A673 (cell line): ENCODE measurements at regions not wholly inside any gene's neighbourhood (a gene's known extent, or its start where the extent isn't known, plus 50 kb on each side); places are given as distances from the start of the nearest gene placed in this dataset.

Experiments
- BruUV-seq: library from RNA; stranded (reverse); fragments of 400-500 nt; replicated peaks from 2 replicates; lab custom pipeline; 2021; lab: Mats Ljungman, UMichigan
- CTCF ChIA-PET: fragments of 300-600 bp; sonication (Branson Sonifier 250); formaldehyde crosslinking; loops from one replicate; lab custom pipeline; 2022; ENCODE audit warnings: antibody characterized with exemption; lab: Charles Lee
- POLR2A ChIA-PET: fragments of 300-600 bp; sonication (Branson Sonifier 250); formaldehyde crosslinking; loops from one replicate; lab custom pipeline; 2022; ENCODE audit warnings: antibody characterized with exemption; ENCODE audit not compliant: low non-redundant PET; lab: Charles Lee
- DNase-seq: peaks from one replicate; pipeline ENCODE4 v3.0.0-alpha.2; 2015; ENCODE audit warnings: low spot score
- H3K27ac ChIP-seq: fragments of 200-600 bp; sonication (generic); 2 replicates; pipeline ENCODE4 v1.5.1; 2016; ENCODE audit warnings: mixed run types, low read depth, mild to moderate bottlenecking, mixed read lengths, antibody characterized with exemption, low read length; ENCODE audit not compliant: poor library complexity, severe bottlenecking
- H3K27me3 ChIP-seq: fragments of 200-600 bp; sonication (generic); replicated peaks from 2 replicates; pipeline ENCODE4 v1.6.1; 2017; ENCODE audit warnings: mixed run types, low read depth, mild to moderate bottlenecking, mixed read lengths, antibody characterized with exemption, low read length; ENCODE audit not compliant: insufficient read depth, poor library complexity
- H3K36me3 ChIP-seq: fragments of 200-600 bp; sonication (generic); 2 replicates; pipeline ENCODE4 v1.6.1; 2016; ENCODE audit warnings: mixed run types, mild to moderate bottlenecking, mixed read lengths, antibody characterized with exemption, low read length; ENCODE audit not compliant: insufficient read depth, poor library complexity, severe bottlenecking
- H3K4me1 ChIP-seq: fragments of 200-600 bp; sonication (generic); 2 replicates; pipeline ENCODE4 v1.6.1; 2017; ENCODE audit warnings: mixed run types, mild to moderate bottlenecking, mixed read lengths, antibody characterized with exemption, low read length; ENCODE audit not compliant: insufficient read depth, poor library complexity, severe bottlenecking
- H3K4me3 ChIP-seq: fragments of 200-600 bp; sonication (generic); 2 replicates; pipeline ENCODE4 v1.5.1; 2016; ENCODE audit warnings: low read depth, mixed run types, mild to moderate bottlenecking, mixed read lengths, low read length; ENCODE audit not compliant: poor library complexity, severe bottlenecking
- H3K9me3 ChIP-seq: fragments of 200-600 bp; sonication (generic); 2 replicates; pipeline ENCODE4 v1.6.1; 2016; ENCODE audit warnings: mixed run types, low read depth, mild to moderate bottlenecking, mixed read lengths, antibody characterized with exemption, low read length; ENCODE audit not compliant: poor library complexity, severe bottlenecking
- CTCF ChIP-seq: fragments of 300-800, 200-600 bp; sonication (generic); conservative IDR thresholded peaks from 2 replicates; pipeline ENCODE4 v1.5.1; 2017; ENCODE audit warnings: low read depth, mild to moderate bottlenecking, antibody characterized with exemption, low read length, moderate library complexity, mixed read lengths
- EZH2 ChIP-seq: fragments of 200-600 bp; sonication (generic); IDR thresholded peaks from 2 replicates; pipeline ENCODE4 v1.6.1; 2017; ENCODE audit warnings: borderline replicate concordance, low read depth, mild to moderate bottlenecking, mixed read lengths, antibody characterized with exemption, low read length; ENCODE audit not compliant: poor library complexity, severe bottlenecking
- intact Hi-C: fragments of 100-400 bp; cut with micrococcal nuclease; formaldehyde crosslinking; loops from one replicate; pipeline ENCODE4 v1.10.0; 2022; ENCODE audit not compliant: unreplicated experiment

- H3K36me3 ChIP-seq = no peaks in the 10 kb centered on the region
- no peaks in the 10 kb centered on the region for H3K9me3 ChIP-seq
- CTCF ChIA-PET = no interaction called here
- POLR2A ChIA-PET = no interaction called here
- no peaks in the 10 kb centered on the region for H3K4me1 ChIP-seq
- H3K27me3 ChIP-seq = no peaks in the 10 kb centered on the region
- no peak overlapping the region for H3K27ac ChIP-seq
- no peak for TF ChIP-seq CTCF
- no peak for TF ChIP-seq EZH2
- H3K4me3 ChIP-seq = no peak overlapping the region
- no peak for DNase-seq
- intact Hi-C loops = no loop called here
- no TSS peak for BruUV-seq
Measured at GRCh38 chr3:5567113-5567512, 379.6 kb downstream of the EDEM1 start.

DNA sequence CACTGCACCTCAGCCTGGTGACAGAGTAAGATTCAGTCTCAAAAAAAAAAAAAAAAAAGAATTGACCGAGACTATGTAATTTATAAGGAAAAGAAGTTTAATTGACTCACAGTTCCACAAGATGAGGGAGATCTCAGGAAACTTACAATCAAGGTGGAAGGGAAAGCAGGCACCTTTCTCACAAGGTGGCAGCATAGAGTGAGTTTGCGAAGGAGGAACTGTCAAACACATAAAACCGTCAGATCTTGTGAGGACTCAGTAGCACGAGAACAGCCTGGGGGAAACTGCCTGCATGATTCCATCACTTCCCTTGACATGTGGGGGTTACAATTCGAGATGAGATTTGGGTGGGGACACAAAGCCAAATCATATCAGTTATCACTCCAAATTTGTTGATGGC, 380.9 kb downstream of the EDEM1 start:
- no peak overlapping the region for H3K27ac ChIP-seq
- H3K36me3 ChIP-seq = no peaks in the 10 kb centered on the region
- no peaks in the 10 kb centered on the region for H3K27me3 ChIP-seq
- TF ChIP-seq EZH2 (no peak), CTCF (0 out of 2 replicates have a peak, but pooled peaks have one; percentile 17)
- POLR2A ChIA-PET = no interaction called here
- BruUV-seq = no TSS peak
- DNase-seq = peak; percentile 8
- H3K4me3 ChIP-seq = no peak overlapping the region
- H3K9me3 ChIP-seq = no peaks in the 10 kb centered on the region
- intact Hi-C loops = no loop called here
- CTCF ChIA-PET = no interaction called here
- H3K4me1 ChIP-seq = no peaks in the 10 kb centered on the region

- no peaks in the 10 kb centered on the region for H3K4me1 ChIP-seq
- CTCF ChIA-PET = no interaction called here
- H3K27ac ChIP-seq = no peak overlapping the region
- TF ChIP-seq EZH2 (no peak), CTCF (no peak)
- no peaks in the 10 kb centered on the region for H3K36me3 ChIP-seq
- POLR2A ChIA-PET = no interaction called here
- H3K9me3 ChIP-seq = no peaks in the 10 kb centered on the region
- H3K27me3 ChIP-seq = no peaks in the 10 kb centered on the region
- intact Hi-C loops = no loop called here
- DNase-seq = no peak
- BruUV-seq = no TSS peak
- no peak overlapping the region for H3K4me3 ChIP-seq
Measured at GRCh38 chr3:5569152-5569551, 381.6 kb downstream of the EDEM1 start.
